ENCODE measurements at regions not wholly inside any gene's neighbourhood (a gene's known extent, or its start where the extent isn't known, plus 50 kb on each side); places are given as distances from the start of the nearest gene placed in this dataset.

- TF ChIP-seq POLR2A (IDR thresholded peaks at IDR 0.05; ENCODE audit: low read depth, low read length) (no peak), POLR2AphosphoS5 (IDR thresholded peaks at IDR 0.05; ENCODE audit: low read depth, low read length) (no peak), TAF1 (IDR thresholded peaks at IDR 0.05; ENCODE audit: low read depth, low read length) (no peak), SPI1 (IDR thresholded peaks at IDR 0.05; ENCODE audit: low read depth, low read length) (no peak), POU2F2 (IDR thresholded peaks at IDR 0.05; ENCODE audit: low read depth, low read length) (no peak), PAX5 (IDR thresholded peaks at IDR 0.05; ENCODE audit: insufficient read depth, low read length, severe bottlenecking) (no peak)
Observed at GRCh38 chr13:85366759-85367417, 432.3 kb downstream of the SLITRK6 start.

Measured in GM12891 (cell line).